IPS-NIHi7 (cell line): ENCODE measurements at regions not wholly inside any gene's neighbourhood (a gene's known extent, or its start where the extent isn't known, plus 50 kb on each side); places are given as distances from the start of the nearest gene placed in this dataset.
A peak's percentile ranks its signal among the peaks of the same experiment; 100 is the strongest.
"Not testable (repeated sequence)": the region's sequence is repeated elsewhere in the genome, so short reads cannot be mapped to it uniquely, and the experiment has no call there.

Experiments
- DNase-seq: peaks from one replicate; pipeline ENCODE4 v3.0.0; 2012; ENCODE audit warnings: mixed read lengths; ENCODE audit errors: extremely low spot score

- DNase-seq: no peak
These were observed 124.5 kb downstream of the DUSP6 start for GRCh38 chr12:89227774-89228173.

GRCh38 chr12:89225808-89226411, 126.4 kb downstream of the DUSP6 start:
- DNase-seq: peak; percentile 52

GRCh38 chr12:89225401-89225800, 126.9 kb downstream of the DUSP6 start:
- DNase-seq: peak; percentile 24

GRCh38 chr12:89222580-89222979, 129.7 kb downstream of the DUSP6 start:
- not testable (repeated sequence) for DNase-seq

GRCh38 chr12:89217472-89217871, 134.8 kb downstream of the DUSP6 start:
- no peak for DNase-seq

GRCh38 chr12:89216211-89216952, 135.9 kb downstream of the DUSP6 start:
- no peak for DNase-seq

GRCh38 chr12:89215196-89215595, 137.1 kb downstream of the DUSP6 start:
- DNase-seq: no peak

- DNase-seq: no peak
These were observed 138.6 kb downstream of the DUSP6 start for GRCh38 chr12:89213747-89214146.

GRCh38 chr12:89213139-89213538, 139.2 kb downstream of the DUSP6 start:
- no peak for DNase-seq

- DNase-seq: no peak
These were observed 139.9 kb downstream of the DUSP6 start for GRCh38 chr12:89212339-89212771.

- no peak for DNase-seq
These were observed 140.8 kb downstream of the DUSP6 start for GRCh38 chr12:89211456-89211855.

GRCh38 chr12:89210277-89210676, 142.0 kb downstream of the DUSP6 start:
- no peak for DNase-seq

GRCh38 chr12:89208661-89209096, 143.6 kb downstream of the DUSP6 start:
- DNase-seq: no peak

GRCh38 chr12:89206390-89206789, 145.9 kb downstream of the DUSP6 start:
- no peak for DNase-seq

- DNase-seq: no peak
These were observed 146.8 kb downstream of the DUSP6 start for GRCh38 chr12:89205517-89205916.

GRCh38 chr12:89203144-89203543, 149.2 kb downstream of the DUSP6 start:
- DNase-seq: no peak

GRCh38 chr12:89200217-89200616, 152.1 kb downstream of the DUSP6 start:
- DNase-seq: no peak

- DNase-seq: no peak
These were observed 156.8 kb downstream of the DUSP6 start for GRCh38 chr12:89195470-89195869.

- DNase-seq: no peak
These were observed 157.6 kb downstream of the DUSP6 start for GRCh38 chr12:89194683-89195082.

- no peak for DNase-seq
These were observed 159.9 kb downstream of the DUSP6 start for GRCh38 chr12:89192429-89192828.

- not testable (repeated sequence) for DNase-seq
These were observed 160.7 kb downstream of the DUSP6 start for GRCh38 chr12:89191597-89191996.

- DNase-seq: no peak
These were observed 162.9 kb downstream of the DUSP6 start for GRCh38 chr12:89189448-89189847.

GRCh38 chr12:89187507-89187906, 164.8 kb downstream of the DUSP6 start:
- DNase-seq: no peak
